Amygdala (tissue), 56 donors: ENCODE measurements at regions not wholly inside any gene's neighbourhood (a gene's known extent, or its start where the extent isn't known, plus 50 kb on each side); places are given as distances from the start of the nearest gene placed in this dataset.

ENCODE experiments used
- DNase-seq, 56 donors: peaks; one replicate each; lab custom pipeline; 2025; lab: John Stamatoyannopoulos, UW

DNA sequence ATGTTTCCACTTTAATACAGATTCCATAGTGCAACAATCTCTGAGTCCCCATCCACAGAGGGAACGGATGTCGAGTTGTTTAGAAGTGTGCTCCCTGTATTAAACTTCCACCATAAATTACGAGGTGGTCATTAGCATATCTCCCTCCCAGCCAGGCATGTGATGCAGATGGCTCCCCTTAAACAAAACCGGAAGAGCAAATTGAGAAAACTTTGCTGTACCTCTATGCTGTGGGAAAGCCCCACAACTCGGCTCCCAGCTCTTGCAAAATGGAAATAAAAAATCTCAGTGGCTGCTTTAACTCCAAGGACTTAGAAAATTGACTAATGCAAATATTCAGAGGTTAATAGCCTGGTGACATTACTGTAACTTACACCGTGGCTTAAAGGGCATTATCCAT, 290.9 kb downstream of the MAF start:
- no peak for DNase-seq

DNA sequence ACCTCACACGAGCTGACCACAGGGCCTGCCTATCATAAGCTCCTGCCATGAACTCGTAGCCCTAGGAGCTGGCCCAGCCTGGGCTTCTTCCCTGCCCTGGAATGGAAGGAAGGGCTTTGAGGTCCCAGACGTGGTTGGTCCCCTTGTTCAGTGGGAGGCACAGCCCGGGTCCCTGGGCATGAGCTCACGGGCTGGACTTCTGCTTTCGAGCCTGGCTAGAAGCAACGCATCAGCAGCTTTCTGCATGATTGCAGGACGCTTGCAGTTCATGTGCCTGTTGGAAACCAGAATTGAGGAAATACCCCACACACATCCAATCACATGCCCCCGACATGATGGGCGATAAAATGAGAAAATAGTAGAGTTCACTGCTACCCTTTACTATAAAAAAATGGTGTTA, 293.3 kb downstream of the MAF start:
- DNase-seq: peak in 31 of 56 donors; percentile 14 to 69 (median 31)

DNA sequence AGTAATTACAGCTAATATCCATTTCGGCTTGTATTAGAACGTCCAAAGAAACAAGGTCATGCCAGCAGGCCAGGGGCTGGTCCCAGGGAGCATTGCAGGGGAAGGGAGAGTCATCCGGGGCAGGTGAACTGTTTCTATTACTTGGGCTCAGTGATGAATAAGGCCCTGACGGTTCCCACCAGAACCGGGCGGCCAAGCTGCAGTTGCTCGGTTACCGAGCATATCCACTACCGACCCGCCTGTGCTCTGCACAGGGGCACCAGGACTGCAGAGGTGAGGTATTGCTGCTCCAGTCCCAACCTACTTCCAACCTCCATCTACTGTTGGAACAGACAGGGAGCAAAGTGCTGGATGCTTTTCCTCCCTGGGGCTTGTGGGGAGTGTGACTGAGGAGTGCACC, 295.5 kb downstream of the MAF start:
- DNase-seq: peak in 1 of 56 donors; percentile 11

- DNase-seq: no peak
Observed at GRCh38 chr16:79303959-79304387, 296.6 kb downstream of the MAF start.

GRCh38 chr16:79303206-79303605, 297.3 kb downstream of the MAF start:
- no peak for DNase-seq

GRCh38 chr16:79302731-79303130, 297.8 kb downstream of the MAF start:
- DNase-seq: no peak

DNA sequence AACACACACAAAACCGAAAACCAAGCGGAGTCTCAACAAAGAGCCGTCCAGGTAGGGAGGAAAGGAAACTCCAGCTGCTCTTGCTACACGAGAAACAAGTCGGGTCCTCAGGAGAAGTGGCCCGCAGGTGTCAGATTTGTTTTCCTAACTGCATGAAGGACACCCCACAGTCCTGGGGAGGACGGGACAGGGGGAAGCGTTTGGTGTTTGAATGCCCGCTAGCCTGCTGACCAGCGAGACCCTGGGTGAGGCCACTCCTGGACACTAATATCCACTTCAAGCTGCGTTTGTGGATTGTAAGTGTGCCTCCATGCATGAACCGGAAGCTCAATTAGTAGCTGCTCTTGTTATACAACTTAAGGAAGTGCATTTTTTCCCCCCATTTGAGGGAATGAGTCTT, 299.5 kb downstream of the MAF start:
- no peak for DNase-seq

DNA sequence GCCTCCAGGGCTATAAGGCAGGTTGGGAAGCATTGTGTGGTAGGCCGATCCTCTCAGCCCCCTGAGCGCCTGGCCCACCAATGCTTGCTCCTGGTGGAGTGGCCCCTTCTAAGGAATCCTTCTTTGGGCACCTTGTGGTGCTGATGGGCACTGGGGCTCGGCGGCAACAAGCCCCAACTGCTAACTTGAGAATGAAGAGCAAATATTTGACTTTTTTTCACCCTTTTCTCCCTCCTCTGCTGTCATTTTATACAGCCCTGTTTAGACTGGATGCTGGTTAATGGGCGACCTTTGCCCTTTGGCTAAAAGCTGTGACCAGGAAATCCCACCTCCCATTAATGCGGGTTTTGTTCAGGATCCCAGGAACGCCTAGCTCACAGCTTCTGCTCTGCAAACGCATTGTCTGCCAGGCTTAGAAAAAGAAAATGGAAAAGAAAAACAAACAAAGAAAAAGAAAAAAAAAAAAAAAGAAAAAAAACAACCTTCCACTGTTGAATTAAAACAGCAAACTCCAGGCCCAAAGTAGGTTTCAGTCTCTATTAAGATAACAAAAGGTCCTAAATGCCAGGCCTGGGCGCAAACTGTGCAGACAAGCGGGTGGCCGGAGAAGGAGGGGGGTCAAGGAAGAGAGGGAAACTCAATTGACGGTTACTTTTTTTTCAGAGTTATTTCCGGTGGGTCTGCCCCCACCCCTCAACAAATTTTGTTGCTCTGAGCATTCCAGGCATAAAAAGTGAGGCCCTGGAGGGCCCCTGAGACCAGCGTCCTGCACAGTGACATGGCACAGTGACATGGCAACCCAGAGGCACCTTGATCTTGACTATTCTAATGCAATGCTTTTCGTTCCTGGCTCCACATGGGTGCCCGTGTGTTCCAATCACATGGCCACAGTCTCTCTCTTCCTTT, 301.4 kb downstream of the MAF start:
- no peak for DNase-seq

DNA sequence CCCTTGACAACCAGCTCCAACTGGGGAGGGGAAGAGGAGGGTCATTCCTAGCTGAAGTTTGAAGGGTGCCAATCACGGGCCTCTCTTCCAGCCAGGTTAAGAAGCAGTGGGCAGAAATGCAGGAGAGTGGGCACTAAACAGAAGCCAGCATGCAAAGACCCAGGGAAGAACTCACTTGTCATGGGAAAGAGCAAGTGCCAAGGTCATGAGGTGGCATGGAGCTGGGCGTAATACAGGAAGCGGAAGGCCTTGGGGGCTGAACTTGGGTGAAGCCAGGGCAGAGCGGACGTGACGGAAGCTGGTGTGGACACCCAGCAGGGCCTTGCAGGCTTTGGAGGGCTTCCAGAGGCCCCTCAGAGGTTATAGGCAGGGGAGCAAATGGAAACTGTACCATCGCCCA, 302.1 kb downstream of the MAF start:
- no peak for DNase-seq

DNA sequence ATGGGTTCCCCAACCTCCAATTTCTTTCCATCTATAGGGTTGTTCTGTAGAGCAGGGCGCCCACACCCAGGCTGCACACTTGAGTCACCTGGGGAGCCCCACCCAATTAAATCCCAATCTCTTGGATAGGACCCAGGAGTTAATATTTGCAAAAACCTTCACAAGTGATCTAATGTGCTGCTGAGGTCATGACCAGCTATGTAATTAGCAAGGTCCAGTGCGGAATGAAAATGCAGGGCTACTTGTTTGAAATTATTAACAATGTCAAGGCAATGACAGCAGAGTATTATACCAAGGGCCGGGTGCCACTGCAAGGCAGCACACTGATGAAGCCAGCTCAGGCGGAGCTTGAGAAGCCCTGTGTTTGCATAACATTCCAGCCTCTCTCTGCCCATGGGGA, 302.7 kb downstream of the MAF start:
- DNase-seq: no peak

GRCh38 chr16:79297296-79297695, 303.2 kb downstream of the MAF start:
- no peak for DNase-seq

GRCh38 chr16:79296491-79296890, 304.0 kb downstream of the MAF start:
- DNase-seq: no peak

- no peak for DNase-seq
Observed at GRCh38 chr16:79295746-79296145, 304.8 kb downstream of the MAF start.

DNA sequence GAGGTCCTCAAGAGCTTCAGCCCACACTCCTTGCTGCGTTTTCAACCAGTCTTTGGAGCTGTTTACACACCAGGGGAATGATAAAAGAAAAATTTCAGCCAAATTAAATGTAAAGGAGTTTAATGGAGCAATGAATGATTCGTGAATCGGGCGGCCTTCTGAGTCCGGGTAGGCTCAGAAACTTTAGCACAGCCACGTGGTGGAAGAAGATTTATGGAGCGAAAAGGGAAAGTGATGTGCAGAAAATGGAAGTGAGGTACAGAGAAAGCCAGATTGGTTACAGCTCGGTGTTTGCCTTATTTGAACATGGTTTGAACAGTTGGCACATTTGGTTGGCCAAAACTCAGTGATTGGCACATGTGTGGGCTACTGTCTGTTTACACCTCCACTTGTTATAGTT, 305.4 kb downstream of the MAF start:
- no peak for DNase-seq

DNA sequence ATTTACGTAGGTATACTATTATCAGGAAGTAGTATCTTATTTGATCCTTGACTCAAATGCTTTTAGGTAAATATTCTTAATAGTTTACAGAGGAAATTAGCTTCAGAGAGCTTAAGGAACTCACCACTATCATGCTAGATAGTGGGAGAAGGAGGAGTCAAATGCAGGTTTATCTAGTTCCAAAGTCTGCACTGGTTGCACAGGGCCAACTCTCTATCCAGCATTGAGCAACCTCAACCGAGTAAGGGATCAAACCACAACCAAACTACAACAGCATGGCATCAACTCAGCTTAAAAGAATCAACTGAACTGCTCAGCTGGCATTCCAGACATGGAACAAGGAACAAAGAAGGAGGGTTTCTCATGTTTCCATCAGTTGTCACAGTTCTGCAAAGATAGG, 306.0 kb downstream of the MAF start:
- DNase-seq: no peak

DNA sequence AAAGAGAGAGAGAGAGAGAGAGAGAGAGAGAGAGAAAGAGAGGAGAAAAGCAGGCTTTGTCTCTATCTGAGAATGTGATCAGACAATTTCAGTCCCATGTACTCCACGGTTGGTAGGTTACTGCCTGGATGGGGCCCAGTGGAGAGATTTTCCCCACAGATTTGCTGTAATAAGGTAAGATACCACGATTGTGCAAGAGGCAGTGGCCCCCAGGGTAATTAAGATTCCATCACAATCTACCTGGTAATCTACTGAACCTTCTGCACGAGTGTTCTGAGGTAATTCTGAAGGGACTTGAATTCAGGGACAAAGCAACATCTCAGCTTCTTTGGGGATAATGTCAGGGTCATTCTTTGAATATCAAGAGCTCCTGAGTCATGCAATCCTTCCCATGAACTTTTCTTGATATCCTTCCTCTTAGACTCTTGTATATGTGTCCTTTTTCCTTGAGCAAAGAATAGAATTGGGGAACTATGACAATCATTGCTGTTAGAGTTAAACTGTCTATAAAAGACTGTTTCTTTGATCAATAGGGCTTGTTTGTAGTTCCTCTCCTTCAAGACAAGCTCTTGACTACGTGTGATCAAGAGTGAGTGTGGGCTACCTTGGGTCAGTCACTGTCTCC, 306.6 kb downstream of the MAF start:
- DNase-seq: no peak

GRCh38 chr16:79288066-79288465, 312.5 kb downstream of the MAF start:
- no peak for DNase-seq

DNA sequence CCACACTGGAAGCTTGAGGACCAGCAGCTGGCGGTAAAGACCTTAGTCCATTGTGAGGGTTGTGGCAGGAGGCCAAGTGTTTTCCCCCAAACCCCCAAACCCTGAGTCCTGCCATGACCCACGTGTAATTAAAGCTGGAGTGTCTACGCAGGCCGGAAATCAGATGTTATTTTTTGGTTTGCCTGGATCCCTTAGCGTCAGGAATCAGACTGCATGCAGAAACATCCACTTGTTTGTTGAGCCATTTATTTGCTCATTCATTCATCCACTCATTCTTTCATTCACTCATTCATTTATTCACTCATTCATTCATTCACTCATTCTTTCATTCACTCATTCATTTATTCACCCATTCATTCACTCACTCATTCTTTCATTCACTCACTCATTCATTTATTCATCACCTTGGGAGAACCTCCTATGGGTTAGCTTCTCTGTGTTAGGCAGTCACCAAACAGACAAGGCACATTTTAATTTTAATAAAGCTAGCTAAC, 313.1 kb downstream of the MAF start:
- no peak for DNase-seq

GRCh38 chr16:79286646-79287423, 313.7 kb downstream of the MAF start:
- DNase-seq: peak in 42 of 56 donors; percentile 7 to 84 (median 30)

- peak in 1 of 56 donors; percentile 19 for DNase-seq
Observed at GRCh38 chr16:79284766-79285165, 315.8 kb downstream of the MAF start.

DNA sequence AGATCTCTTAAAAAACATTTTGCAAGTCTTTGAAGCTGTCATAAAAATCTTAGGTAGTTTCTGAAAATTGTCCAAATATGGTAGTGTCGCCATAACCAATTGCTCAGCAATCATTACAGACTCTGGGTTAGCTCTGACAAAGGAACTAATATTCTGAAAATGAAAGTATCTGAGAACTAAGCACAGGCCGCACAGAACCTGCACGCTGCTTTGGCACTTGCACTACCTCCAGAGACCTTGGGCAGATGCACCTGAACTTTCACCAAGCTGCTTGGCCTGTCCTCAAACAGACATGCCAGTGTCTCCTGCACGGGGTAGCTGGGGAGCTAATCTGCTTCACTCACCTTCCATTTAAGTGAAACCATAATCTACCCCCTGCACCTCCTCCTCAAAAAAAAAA, 317.0 kb downstream of the MAF start:
- no peak for DNase-seq
